GM12874 (cell line): ENCODE measurements at regions not wholly inside any gene's neighbourhood (a gene's known extent, or its start where the extent isn't known, plus 50 kb on each side); places are given as distances from the start of the nearest gene placed in this dataset.

Experiments used
- TF ChIP-seq, protein P1 (sequence below): IDR thresholded peaks from 2 replicates; pipeline ENCODE4 v1.5.1; 2011; ENCODE audit warnings: low read depth, mild to moderate bottlenecking, control low read depth, low read length, moderate library complexity; ENCODE audit not compliant: insufficient read depth

DNA sequence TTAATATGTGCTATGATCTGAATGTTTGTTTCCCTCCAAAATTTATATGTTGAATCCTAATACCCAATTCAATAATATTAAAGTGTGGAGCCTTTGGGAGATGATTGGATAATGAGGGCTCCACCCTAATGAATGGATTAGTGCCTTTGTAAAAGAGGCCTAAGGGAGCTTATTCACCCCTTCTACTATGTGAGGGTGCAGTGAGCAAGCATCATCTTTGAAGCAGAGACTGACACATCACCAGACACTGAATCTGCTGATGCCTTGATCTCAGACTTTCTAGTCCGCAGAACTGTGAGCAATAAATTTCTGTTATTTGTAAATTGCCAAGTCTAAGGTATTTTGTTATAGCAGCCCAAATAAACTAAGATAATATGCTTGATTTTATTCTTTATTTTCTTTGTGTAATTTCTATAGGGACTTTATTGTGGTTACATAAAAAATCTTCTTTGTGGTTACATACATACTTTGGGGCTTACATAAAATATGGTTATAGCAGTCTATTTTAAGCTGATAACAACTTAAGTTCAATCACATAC is 131.1 kb upstream of the SLC38A2 start:
- TF ChIP-seq, protein P1, sequence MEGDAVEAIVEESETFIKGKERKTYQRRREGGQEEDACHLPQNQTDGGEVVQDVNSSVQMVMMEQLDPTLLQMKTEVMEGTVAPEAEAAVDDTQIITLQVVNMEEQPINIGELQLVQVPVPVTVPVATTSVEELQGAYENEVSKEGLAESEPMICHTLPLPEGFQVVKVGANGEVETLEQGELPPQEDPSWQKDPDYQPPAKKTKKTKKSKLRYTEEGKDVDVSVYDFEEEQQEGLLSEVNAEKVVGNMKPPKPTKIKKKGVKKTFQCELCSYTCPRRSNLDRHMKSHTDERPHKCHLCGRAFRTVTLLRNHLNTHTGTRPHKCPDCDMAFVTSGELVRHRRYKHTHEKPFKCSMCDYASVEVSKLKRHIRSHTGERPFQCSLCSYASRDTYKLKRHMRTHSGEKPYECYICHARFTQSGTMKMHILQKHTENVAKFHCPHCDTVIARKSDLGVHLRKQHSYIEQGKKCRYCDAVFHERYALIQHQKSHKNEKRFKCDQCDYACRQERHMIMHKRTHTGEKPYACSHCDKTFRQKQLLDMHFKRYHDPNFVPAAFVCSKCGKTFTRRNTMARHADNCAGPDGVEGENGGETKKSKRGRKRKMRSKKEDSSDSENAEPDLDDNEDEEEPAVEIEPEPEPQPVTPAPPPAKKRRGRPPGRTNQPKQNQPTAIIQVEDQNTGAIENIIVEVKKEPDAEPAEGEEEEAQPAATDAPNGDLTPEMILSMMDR, result no peak

- TF ChIP-seq, protein P1, result no peak
Measured at GRCh38 chr12:46500673-46501072, 128.1 kb upstream of the SLC38A2 start.

- TF ChIP-seq, protein P1, result no peak
Measured at GRCh38 chr12:46499901-46500300, 127.3 kb upstream of the SLC38A2 start.

GRCh38 chr12:46499226-46499625 is 126.7 kb upstream of the SLC38A2 start:
- TF ChIP-seq, protein P1, result no peak

- TF ChIP-seq, protein P1, result no peak
Measured at GRCh38 chr12:46497739-46498138, 125.2 kb upstream of the SLC38A2 start.

- TF ChIP-seq, protein P1, result no peak
Measured at GRCh38 chr12:46494424-46494823, 121.9 kb upstream of the SLC38A2 start.

DNA sequence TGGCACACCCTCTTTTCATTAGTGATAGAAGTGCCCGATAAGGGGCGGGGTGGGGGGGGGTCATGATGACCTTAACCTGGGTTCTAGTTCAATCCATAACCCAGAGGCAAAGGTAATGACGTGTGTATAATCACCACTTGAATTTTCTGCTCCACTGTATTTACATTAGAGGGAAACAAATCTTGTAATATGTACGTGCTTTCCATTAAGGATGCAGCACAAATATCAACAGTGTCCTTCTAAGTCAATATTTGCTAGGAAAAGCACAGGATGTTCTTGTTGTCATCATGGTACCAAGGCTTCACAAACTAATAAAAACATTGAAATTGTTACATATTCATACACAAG is 121.2 kb upstream of the SLC38A2 start:
- TF ChIP-seq, protein P1, result no peak
